Esophagus muscularis mucosa (tissue), 4 donors: ENCODE measurements at regions not wholly inside any gene's neighbourhood (a gene's known extent, or its start where the extent isn't known, plus 50 kb on each side); places are given as distances from the start of the nearest gene placed in this dataset.
A peak's percentile ranks its signal among the peaks of the same experiment; 100 is the strongest.
"Not testable (repeated sequence)": the region's sequence is repeated elsewhere in the genome, so short reads cannot be mapped to it uniquely, and the experiment has no call there.

Experiments
- DNase-seq: peaks from one replicate; pipeline ENCODE4 v3.0.0-alpha.2; 2017; ENCODE audit errors: extremely low spot score
- H3K27ac ChIP-seq, 4 donors: fragments of 200-600 bp; sonication (generic); replicated peaks in 1 of 4; 1 replicate in 3 of 4; 2 replicates in 1 of 4; pipeline ENCODE4 v1.5.1; 2016 to 2019; ENCODE audit warnings: mild to moderate bottlenecking in 1 of 4
- H3K27me3 ChIP-seq, 4 donors: fragments of 200-600 bp; sonication (generic); one replicate each; pipeline versions ENCODE4 v1.5.1 to v1.6.0; 2016 to 2019
- H3K36me3 ChIP-seq, 4 donors: fragments of 200-600 bp; sonication (generic); one replicate each; pipeline ENCODE4 v1.5.1; 2016 to 2019
- H3K4me1 ChIP-seq, 4 donors: fragments of 200-600 bp; sonication (generic); one replicate each; pipeline ENCODE4 v1.5.1; 2016 to 2019
- H3K4me3 ChIP-seq, 4 donors: fragments of 200-600 bp; sonication (generic); 1 replicate in 2 of 4; 2 replicates in 2 of 4; pipeline ENCODE4 v1.5.1; 2016 to 2019; ENCODE audit warnings: mild to moderate bottlenecking in 4 of 4, moderate library complexity in 1 of 4
- H3K9me3 ChIP-seq, 4 donors: fragments of 200-600 bp; sonication (generic); 1 replicate in 3 of 4; 2 replicates in 1 of 4; pipeline ENCODE4 v1.5.1; 2016 to 2019
- EP300 ChIP-seq: sonication (generic); formaldehyde crosslinking; IDR thresholded peaks from one replicate; pipeline ENCODE4 v1.6.1; 2017; ENCODE audit warnings: antibody characterized with exemption
- POLR2A ChIP-seq: fragments of 450-650 bp; IDR thresholded peaks from one replicate; pipeline ENCODE4 v1.6.1; 2017; ENCODE audit warnings: antibody characterized with exemption, moderate library complexity, mild to moderate bottlenecking, low read depth
- POLR2AphosphoS5 ChIP-seq, 2 donors: sonication (generic); formaldehyde crosslinking; IDR thresholded peaks; one replicate each; pipeline ENCODE4 v1.6.1; 2017; ENCODE audit warnings: antibody characterized with exemption in 2 of 2
- WGBS: methylation state at CpG from one replicate; pipeline ENCODE4 v1.1.5; 2018; 5-methylcytosine and 5-hydroxymethylcytosine counted together
- intact Hi-C: fragments of 100-400 bp; cut with DNase I; formaldehyde crosslinking; loops from one replicate; pipeline ENCODE4 v1.15.1; 2023
- TF ChIP-seq, protein P1 (sequence below), 3 experiments: fragments of 200-600 bp in 2 of 3; fragments of 450-650 bp in 1 of 3; sonication (generic) in 2 of 3; IDR thresholded peaks; one replicate each; pipeline ENCODE4 v1.5.1; 2017 to 2019; ENCODE audit warnings: antibody characterized with exemption in 3 of 3, mild to moderate bottlenecking in 2 of 3, moderate library complexity in 1 of 3

DNA sequence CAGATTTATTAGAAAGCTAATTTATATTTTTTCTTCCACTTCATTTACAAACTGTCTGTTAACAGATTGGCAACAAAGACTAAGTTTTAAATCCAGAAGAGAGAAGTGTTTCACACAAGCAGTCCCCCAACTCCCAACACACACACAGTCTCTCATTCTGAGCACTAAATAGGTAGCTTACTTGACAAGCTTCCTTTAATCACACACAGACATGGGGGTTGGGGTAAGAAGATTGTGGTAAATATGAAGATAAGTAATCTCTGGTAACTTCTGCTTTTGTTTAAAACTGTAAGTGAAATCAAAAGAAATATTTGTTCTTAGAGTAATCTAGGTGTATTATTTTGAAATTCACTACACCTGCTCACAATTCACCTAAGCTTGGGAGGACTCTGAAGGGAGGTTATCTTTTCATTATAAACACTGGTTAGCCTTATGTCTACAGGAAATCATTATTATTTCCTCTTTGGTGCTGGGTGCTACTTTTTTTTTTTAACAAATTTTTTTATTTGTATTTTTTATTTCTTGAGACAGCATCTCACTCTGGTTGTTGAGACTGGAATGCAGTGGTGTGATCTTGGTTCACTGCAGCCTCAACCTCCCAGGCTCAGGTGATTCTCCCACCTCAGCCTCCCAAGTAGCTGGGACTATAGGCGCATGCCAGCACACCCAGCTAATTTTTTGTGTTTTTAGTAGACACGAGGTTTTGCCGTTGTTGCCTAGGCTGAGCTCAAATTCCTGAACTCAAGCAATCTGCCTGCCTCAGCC lies 82.1 kb upstream of the ATP12A start:
- DNase-seq, H3K27me3 ChIP-seq, H3K4me3 ChIP-seq, H3K27ac ChIP-seq, H3K4me1 ChIP-seq, H3K36me3 ChIP-seq, H3K9me3 ChIP-seq: not testable (repeated sequence)
- 80% methylated on average over 3 of the region's 3 CpGs for WGBS
- intact Hi-C loops, result loop anchor here (5.0 kb wide), 1 partner anchor 354 kb away; no protein-coding TSS in a partner anchor

GRCh38 chr13:24599019-24599791 lies 81.0 kb upstream of the ATP12A start:
- H3K4me1 ChIP-seq, DNase-seq, H3K9me3 ChIP-seq, H3K27me3 ChIP-seq, H3K27ac ChIP-seq, H3K36me3 ChIP-seq, H3K4me3 ChIP-seq: not testable (repeated sequence)
- WGBS, result 84% methylated on average over 10 of the region's 10 CpGs
- intact Hi-C loops, result loop anchor here (5.0 kb wide), 1 partner anchor 353 kb away; no protein-coding TSS in a partner anchor

- intact Hi-C loops, result no loop called here
- no peak for DNase-seq
- 80% methylated on average over 6 of the region's 6 CpGs for WGBS
- no peak overlapping the region for H3K4me3 ChIP-seq
- no peaks in the 10 kb centered on the region for H3K36me3 ChIP-seq
- no peak overlapping the region for H3K27ac ChIP-seq
- H3K27me3 ChIP-seq, result peaks cover 0 to 7% (median 0%) of the 10 kb centered on the region in 4 donors
- H3K9me3 ChIP-seq, result peaks cover 0 to 11% (median 8%) of the 10 kb centered on the region in 4 donors
- no peaks in the 10 kb centered on the region for H3K4me1 ChIP-seq
- TF ChIP-seq, protein P1, sequence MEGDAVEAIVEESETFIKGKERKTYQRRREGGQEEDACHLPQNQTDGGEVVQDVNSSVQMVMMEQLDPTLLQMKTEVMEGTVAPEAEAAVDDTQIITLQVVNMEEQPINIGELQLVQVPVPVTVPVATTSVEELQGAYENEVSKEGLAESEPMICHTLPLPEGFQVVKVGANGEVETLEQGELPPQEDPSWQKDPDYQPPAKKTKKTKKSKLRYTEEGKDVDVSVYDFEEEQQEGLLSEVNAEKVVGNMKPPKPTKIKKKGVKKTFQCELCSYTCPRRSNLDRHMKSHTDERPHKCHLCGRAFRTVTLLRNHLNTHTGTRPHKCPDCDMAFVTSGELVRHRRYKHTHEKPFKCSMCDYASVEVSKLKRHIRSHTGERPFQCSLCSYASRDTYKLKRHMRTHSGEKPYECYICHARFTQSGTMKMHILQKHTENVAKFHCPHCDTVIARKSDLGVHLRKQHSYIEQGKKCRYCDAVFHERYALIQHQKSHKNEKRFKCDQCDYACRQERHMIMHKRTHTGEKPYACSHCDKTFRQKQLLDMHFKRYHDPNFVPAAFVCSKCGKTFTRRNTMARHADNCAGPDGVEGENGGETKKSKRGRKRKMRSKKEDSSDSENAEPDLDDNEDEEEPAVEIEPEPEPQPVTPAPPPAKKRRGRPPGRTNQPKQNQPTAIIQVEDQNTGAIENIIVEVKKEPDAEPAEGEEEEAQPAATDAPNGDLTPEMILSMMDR (IDR thresholded peaks at IDR 0.05), result no peak
- no peak for TF ChIP-seq POLR2A
Measured at GRCh38 chr13:24605923-24606372, 74.3 kb upstream of the ATP12A start.

- WGBS, result 95% methylated on average over 4 of the region's 6 CpGs
- TF ChIP-seq POLR2AphosphoS5 (IDR thresholded peaks at IDR 0.05) (no peak), EP300 (no peak), POLR2A (no peak)
- TF ChIP-seq, protein P1 (IDR thresholded peaks at IDR 0.05), result no peak
- Histone ChIP-seq H3K27me3 (peaks cover 0 to 7% (median 0%) of the 10 kb centered on the region in 4 donors), H3K4me3 (no peak overlapping the region), H3K36me3 (no peaks in the 10 kb centered on the region), H3K4me1 (no peaks in the 10 kb centered on the region), H3K27ac (no peak overlapping the region), H3K9me3 (peaks cover 0 to 11% (median 8%) of the 10 kb centered on the region in 4 donors)
- DNase-seq, result no peak
- intact Hi-C loops, result no loop called here
Measured at GRCh38 chr13:24606486-24607170, 73.6 kb upstream of the ATP12A start.

DNA sequence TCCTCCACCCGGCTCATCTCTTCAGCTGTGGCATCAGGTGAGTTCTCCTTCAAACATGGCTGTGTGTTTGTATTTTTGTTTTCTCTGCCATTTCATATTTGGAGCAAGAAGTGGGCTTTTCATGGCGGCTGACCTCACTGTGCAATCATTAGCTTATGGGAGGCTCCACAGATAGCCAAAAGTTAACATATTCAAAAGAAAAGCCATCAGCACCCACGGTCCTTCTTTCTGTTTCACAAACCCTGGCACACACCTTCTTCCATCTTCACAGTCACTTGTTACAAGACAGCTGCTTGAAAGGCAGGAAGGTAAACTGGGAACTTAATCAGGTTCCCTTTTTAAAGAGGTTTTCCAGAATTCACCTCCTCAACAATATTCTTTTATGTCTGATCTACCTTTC lies 69.3 kb upstream of the ATP12A start:
- Histone ChIP-seq H3K4me1 (no peaks in the 10 kb centered on the region), H3K27me3 (peaks cover 0 to 7% (median 0%) of the 10 kb centered on the region in 4 donors), H3K27ac (no peak overlapping the region), H3K9me3 (no peaks in the 10 kb centered on the region), H3K36me3 (no peaks in the 10 kb centered on the region), H3K4me3 (no peak overlapping the region)
- DNase-seq, result peak; percentile 79
- TF ChIP-seq POLR2A, result no peak
- WGBS, result 90% methylated on average over 3 of the region's 3 CpGs
- intact Hi-C loops, result no loop called here

- DNase-seq, result peak; percentile 86
- no peaks in the 10 kb centered on the region for H3K4me1 ChIP-seq
- 89% methylated on average over 9 of the region's 9 CpGs for WGBS
- no peaks in the 10 kb centered on the region for H3K9me3 ChIP-seq
- no peaks in the 10 kb centered on the region for H3K27me3 ChIP-seq
- intact Hi-C loops, result no loop called here
- TF ChIP-seq EP300 (no peak), POLR2AphosphoS5 (IDR thresholded peaks at IDR 0.05) (no peak), POLR2A (no peak)
- TF ChIP-seq, protein P1 (IDR thresholded peaks at IDR 0.05), result no peak
- H3K27ac ChIP-seq, result no peak overlapping the region
- H3K4me3 ChIP-seq, result no peak overlapping the region
- H3K36me3 ChIP-seq, result no peaks in the 10 kb centered on the region
Measured at GRCh38 chr13:24612726-24613125, 67.5 kb upstream of the ATP12A start.
